HG02870 (cell line): ENCODE measurements at regions not wholly inside any gene's neighbourhood (a gene's known extent, or its start where the extent isn't known, plus 50 kb on each side); places are given as distances from the start of the nearest gene placed in this dataset.
A peak's percentile ranks its signal among the peaks of the same experiment; 100 is the strongest.

Experiments used
- ATAC-seq: cut with Tn5 transposase; IDR thresholded peaks from one replicate; pipeline ENCODE4 v1.9.1; 2021; ENCODE audit warnings: mild to moderate bottlenecking, moderate library complexity; ENCODE audit not compliant: unreplicated experiment

DNA sequence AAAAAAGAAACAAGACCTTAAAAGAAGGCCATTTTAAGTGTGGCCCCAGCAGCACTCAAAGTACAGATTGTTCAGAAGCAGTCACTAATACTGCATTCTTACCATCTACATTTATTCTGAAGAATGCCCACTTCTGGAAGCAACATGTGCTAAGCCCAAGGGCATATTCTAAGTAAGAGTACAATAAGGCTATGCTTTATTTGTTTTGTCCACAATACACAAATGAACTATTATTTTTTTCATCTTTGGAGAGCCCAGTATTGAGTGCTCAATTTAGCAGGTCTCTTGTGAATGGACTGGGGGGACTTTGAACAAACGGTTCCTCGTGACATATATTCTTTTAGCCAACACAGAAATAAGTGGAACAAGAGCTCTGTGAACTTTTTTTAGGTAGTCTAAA, 191.4 kb upstream of the CHORDC1 start:
- ATAC-seq: no peak

- ATAC-seq: no peak
Observed at GRCh38 chr11:90407350-90407749, 184.5 kb upstream of the CHORDC1 start.

GRCh38 chr11:90392692-90393091, 169.8 kb upstream of the CHORDC1 start:
- no peak for ATAC-seq

GRCh38 chr11:90391756-90392155, 168.9 kb upstream of the CHORDC1 start:
- no peak for ATAC-seq

DNA sequence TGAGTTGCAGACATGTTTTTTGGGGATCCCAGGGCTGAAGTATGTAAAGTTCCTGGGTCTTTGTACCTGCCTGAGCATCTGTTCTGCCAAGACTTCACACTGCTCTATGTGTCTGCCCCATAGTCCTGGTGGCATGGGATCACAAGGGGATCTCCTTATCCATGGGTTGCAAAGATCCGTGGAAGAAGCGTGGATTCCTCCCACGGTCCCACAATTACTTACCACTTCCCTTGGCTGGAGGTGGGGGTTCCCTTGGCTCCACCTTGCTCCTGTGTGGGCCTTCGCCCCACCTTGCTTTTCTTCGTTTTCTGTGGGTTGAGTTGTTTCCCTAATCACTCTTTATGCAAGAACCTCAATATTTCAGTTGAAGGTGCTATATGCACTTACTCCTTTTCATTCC, 157.4 kb upstream of the CHORDC1 start:
- no peak for ATAC-seq

GRCh38 chr11:90373971-90374370, 151.1 kb upstream of the CHORDC1 start:
- ATAC-seq: no peak

DNA sequence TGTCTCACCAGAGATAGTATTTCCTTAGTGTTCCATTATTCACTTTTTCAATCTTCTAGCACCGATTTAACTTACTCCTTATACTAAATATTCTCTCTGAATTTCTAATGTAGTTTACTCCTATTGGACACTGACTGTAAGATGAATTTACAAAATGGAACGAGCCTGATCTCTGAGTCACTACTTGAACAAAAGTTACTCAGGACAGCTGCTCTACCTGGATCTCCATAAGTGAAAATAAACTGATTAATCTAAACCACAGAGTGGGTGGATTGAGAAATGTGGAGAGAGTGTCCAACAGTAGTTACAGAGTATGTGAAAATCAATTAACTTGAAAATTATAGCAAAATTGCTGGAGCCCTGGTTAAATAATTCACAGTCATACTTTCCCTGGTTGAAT, 141.7 kb upstream of the CHORDC1 start:
- no peak for ATAC-seq

DNA sequence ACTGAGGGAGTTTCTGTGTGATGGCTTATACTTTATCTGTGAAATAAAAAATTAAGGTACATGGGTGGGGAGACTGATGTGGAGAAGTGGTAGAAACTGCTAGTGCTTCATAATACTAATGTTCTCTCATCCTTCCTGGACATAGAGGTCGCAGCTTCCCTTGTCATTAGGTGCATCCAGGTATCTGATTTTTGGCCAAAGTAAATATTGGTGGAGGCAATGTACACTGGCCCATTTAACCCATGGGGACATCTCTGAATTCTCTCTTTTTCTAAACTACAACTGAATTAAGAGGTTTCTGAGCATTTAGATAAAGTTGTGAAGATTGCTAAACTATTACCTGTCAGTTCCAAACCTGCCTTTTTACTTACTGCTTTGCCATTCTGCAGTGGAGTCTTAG, 140.9 kb upstream of the CHORDC1 start:
- ATAC-seq: no peak

DNA sequence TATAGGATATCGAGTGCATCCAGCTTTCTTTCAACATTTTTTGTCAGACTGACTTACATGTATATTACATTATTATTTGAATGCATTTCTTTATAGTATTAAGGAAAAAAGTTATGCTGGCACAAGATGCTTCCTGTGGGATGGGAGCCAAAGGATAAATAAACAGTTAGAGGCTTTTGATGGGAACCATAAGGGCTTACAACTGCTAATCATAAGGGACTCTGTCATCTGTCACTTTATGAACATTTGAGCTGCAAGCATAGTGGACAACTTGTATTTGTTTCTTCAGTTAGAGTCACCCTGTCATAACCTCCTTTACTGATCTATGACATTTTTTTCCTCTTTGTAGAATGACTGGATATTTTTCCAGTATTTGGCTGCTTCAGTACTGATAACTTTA, 132.4 kb upstream of the CHORDC1 start:
- ATAC-seq: no peak

DNA sequence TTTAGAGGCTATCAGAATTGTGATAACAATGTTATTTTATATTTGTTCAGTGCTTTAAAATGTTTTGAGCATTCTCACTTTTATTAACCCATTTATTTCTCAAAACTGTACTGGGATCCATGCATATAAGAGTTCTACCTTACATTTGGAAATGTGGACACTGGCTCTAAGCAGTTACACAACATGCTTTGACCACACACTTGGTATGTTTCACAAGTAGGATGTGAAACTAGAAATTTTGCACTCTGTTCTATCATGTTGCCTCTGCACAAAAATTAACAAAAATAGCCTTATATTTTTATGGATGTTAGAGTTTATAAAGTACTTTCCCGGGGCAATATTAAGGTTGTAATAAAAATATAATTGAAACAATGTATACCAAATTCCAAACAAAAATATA, 126.9 kb upstream of the CHORDC1 start:
- ATAC-seq: no peak

- ATAC-seq: no peak
Observed at GRCh38 chr11:90344546-90344945, 121.7 kb upstream of the CHORDC1 start.

DNA sequence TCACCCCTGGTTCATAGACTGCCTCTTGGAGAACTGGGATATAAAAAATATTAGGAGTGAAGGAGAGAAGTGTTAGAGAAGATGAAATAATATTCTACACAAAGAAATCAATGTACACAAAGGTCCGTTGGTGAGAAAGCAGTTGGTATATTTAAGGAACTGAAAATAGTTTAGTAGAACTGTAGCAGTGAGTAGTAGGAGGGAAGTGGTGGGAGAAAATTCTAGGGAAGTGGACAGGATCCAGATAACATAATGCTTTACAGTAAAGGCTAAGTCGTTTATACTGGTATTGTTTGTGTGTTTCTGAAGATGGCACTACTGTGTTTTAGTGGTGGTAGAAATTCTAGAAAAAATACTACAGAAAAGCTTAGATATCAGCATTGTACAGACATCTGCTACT, 120.8 kb upstream of the CHORDC1 start:
- no peak for ATAC-seq

DNA sequence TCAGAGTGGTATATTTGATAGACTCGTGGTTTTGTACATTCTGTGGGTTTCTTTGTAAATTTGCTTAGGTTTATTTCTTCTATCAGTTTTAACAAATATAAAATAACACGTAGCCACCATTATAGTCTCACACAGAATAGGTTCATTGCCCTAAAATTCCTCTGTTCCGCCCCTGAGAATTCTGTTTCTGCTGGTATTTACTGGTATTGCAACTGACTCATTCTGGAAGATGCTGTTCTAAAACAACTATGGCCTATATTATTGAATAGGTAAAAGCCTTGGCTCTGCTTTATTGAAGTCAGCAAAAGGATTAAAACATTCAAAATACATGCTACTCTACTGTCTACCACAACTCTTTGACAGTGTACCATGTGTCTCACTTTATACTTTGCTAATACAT, 119.1 kb upstream of the CHORDC1 start:
- no peak for ATAC-seq

DNA sequence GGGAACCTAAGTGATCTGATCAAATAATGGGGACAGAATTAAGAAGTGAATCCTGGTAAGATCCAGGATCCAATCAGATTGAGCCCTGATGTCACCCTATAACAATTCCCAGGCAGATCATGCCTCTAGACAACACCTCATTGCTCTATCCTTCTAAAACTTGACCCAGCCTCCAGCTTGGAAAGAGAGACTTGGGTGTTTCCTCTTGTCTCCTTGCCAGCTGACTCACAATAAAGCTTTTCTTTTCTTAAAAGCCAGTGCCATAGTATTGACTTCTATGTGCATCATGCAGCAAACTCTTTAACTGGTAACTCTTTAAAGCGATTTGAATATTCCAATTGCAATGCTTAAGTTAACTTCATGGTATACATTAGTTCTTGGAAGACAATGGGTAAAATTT, 109.6 kb upstream of the CHORDC1 start:
- ATAC-seq: no peak

DNA sequence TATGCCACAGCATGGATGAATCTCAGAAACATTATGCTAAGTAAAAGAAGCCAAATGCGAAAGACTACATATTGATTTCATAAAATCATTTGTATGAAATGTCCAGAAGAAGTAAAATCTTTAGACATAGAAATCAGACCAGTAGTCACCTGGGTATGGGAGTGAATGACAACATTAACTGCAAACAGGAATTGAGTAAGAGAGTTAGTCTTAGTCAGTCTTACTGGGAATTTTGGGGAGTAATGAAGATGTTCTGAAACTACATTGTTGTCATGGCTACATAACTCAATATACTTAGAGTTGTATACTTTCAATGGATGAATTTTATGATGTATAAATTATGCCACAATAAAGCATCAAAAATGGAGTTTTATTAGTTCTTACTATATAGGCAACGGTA, 107.8 kb upstream of the CHORDC1 start:
- no peak for ATAC-seq

- no peak for ATAC-seq
Observed at GRCh38 chr11:90329043-90329442, 106.2 kb upstream of the CHORDC1 start.

DNA sequence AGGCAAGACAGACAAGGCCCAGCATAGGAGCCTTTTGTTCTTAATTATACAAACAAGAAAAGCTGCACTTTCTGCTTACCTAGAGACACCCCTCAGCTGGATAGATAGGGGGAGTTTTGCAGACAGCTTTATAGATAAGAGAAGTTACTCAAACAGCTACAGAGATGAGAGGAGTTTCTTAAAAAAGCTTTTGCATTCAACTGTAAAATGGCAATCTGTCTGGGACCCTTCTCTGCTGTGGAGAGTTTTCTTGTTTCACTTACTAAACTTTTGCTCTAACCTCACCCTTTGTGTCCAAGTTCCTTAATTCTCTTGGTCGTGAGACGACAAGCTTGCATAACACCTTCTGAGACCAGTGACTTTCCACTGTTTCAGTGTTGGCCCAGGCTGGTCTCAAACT, 103.8 kb upstream of the CHORDC1 start:
- ATAC-seq: peak; percentile 58

DNA sequence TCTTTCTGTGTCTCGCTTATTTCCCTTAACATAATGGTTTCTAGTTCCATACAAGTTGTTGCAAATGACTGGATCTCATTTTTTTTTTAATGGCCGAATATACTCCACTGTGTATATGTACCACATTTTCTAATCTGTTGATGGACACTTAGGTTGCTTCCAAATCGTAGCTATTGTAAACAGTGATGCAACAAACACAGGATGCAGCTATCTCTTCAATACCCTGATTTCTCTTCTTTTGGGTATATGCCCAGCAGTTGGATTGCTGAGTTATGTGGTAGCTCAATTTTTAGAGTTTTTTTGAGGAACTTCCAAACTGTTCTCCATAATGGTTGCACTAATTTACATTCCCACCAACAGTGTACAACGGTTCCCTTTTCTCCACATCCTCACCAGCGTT, 100.4 kb upstream of the CHORDC1 start:
- ATAC-seq: no peak

- ATAC-seq: no peak
Observed at GRCh38 chr11:90321018-90321417, 98.2 kb upstream of the CHORDC1 start.

DNA sequence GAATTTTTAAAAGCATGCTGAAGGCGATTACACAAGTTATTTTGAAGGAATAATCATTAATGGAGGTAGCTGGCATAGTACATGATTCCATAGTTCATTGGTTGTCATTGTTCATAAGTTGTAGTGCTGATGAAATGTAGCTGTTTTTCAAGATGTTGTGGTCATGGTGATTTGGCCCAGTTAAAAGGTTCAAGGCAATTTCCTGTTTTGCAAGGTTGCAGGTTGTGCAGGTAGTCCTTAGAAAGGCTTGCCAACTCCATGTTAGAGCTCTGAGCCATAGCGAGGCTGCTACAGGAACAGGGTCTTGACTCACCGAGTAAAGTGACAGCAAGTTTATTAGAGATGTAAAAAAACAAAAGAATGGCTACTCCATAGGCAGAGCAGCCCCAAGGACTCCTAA, 95.8 kb upstream of the CHORDC1 start:
- ATAC-seq: no peak

DNA sequence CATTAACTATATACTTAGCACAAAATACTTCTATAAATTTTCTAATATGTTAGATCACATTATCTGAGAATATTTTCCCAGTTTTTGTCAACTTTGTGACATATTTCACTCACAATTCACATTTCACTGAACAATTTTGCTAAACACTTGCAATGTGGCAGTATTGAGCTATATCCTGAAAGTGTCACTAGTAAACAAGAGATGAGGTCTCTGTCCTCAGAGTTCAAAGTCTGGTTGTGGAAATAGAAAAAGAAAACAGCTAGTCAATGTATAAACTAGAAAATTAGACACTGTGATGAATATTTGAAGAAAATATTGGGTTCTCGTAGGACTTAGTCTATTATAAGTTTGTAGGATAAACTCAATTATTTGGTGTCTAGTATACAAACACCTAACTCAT, 87.4 kb upstream of the CHORDC1 start:
- ATAC-seq: no peak

- ATAC-seq: no peak
Observed at GRCh38 chr11:90309693-90310092, 86.8 kb upstream of the CHORDC1 start.

DNA sequence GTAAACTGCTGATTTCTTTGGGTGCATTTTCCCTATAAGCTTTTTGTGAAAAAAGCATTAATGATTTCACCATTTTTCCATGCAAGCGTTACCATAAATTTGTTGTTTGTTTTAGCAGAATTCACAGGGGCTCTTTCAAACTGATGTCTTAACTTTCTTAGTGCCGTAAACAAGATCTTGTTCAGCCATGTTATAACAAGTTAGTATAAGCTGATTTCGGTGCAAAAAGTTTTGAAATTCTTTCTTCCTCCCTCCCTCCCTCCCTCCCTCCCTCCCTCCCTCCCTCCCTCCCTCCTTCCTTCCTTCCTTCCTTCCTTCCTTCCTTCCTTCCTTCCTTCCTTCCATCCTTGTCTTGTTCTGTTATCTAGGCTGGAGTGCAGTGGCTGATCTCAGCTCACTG, 71.7 kb upstream of the CHORDC1 start:
- ATAC-seq: no peak

DNA sequence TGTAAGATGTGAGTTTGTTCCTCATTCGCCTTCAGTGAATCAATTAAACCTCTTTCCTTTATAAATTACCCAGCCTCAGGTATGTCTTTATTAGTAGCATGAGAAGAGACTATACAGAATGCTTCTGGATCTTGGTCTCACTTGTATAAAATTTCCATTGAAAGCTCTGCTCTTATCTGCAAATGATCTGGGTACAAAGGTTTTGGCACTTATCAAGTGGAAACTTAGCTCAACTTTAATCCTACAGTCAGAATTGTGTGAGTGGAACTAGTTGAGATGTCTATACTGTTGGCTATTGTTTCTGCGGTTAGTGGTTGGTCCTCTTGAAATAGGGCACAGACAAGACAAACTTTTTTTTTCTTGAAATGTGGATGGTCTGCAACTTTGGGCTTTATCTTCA, 71.2 kb upstream of the CHORDC1 start:
- ATAC-seq: no peak
